ENCODE measurements at regions not wholly inside any gene's neighbourhood (a gene's known extent, or its start where the extent isn't known, plus 50 kb on each side); places are given as distances from the start of the nearest gene placed in this dataset.

- no peak for DNase-seq (ENCODE audit: low spot score)
These were observed 905.7 kb downstream of the LTN1 start for GRCh38 chr21:28086861-28087581.

GRCh38 chr21:28084951-28085350 is 907.7 kb downstream of the LTN1 start:
- Histone ChIP-seq H3K9me3 (ENCODE audit: low read depth) (no peaks in the 10 kb centered on the region), H3K36me3 (no peaks in the 10 kb centered on the region), H3K27me3 (no peaks in the 10 kb centered on the region), H3K4me3 (no peak overlapping the region), H3K4me2 (no peak overlapping the region), H3K27ac (no peak overlapping the region), H3K79me2 (ENCODE audit: low read depth) (no peaks in the 10 kb centered on the region), H2AFZ (replicated peaks) (no peak overlapping the region), H3K9ac (no peak overlapping the region), H3F3A (ENCODE audit: low read depth) (no peaks in the 10 kb centered on the region), H4K20me1 (ENCODE audit: low read depth) (no peaks in the 10 kb centered on the region), H3K4me1 (no peaks in the 10 kb centered on the region)
- H3K36me3 Mint-ChIP-seq, result no peaks in the 10 kb centered on the region
- no peak for DNase-seq (ENCODE audit: low spot score)
- no peaks in the 10 kb centered on the region for H3K27me3 Mint-ChIP-seq (ENCODE audit: insufficient read depth, low read depth)
- H3K4me1 Mint-ChIP-seq, result no peaks in the 10 kb centered on the region
- TF ChIP-seq CTCF (IDR thresholded peaks at IDR 0.05) (no peak), EZH2phosphoT487 (IDR thresholded peaks at IDR 0.05) (no peak), EZH2 (IDR thresholded peaks at IDR 0.05) (no peak)
- no peak overlapping the region for H3K4me3 Mint-ChIP-seq
- H3K9me3 Mint-ChIP-seq, result peaks cover 2% of the 10 kb centered on the region
- H3K27ac Mint-ChIP-seq, result no peak overlapping the region

More at GRCh38 chr21:28086861-28087581, 905.7 kb downstream of the LTN1 start:
- Histone ChIP-seq H4K20me1 (ENCODE audit: low read depth) (no peaks in the 10 kb centered on the region), H3K27me3 (no peaks in the 10 kb centered on the region), H3K36me3 (no peaks in the 10 kb centered on the region), H3K27ac (no peak overlapping the region), H3K4me2 (no peak overlapping the region), H3F3A (ENCODE audit: low read depth) (no peaks in the 10 kb centered on the region), H3K4me3 (no peak overlapping the region), H3K9me3 (ENCODE audit: low read depth) (no peaks in the 10 kb centered on the region), H2AFZ (replicated peaks) (no peak overlapping the region), H3K4me1 (no peaks in the 10 kb centered on the region), H3K79me2 (ENCODE audit: low read depth) (no peaks in the 10 kb centered on the region), H3K9ac (no peak overlapping the region)
- Mint-ChIP-seq H3K9me3 (peaks cover 2% of the 10 kb centered on the region), H3K4me1 (peaks cover 3% of the 10 kb centered on the region), H3K4me3 (no peak overlapping the region), H3K36me3 (no peaks in the 10 kb centered on the region), H3K27ac (no peak overlapping the region), H3K27me3 (ENCODE audit: insufficient read depth, low read depth) (peaks cover 2% of the 10 kb centered on the region)
- no peak for TF ChIP-seq EZH2phosphoT487 (IDR thresholded peaks at IDR 0.05)

- H3K27me3 ChIP-seq, result no peaks in the 10 kb centered on the region
- H3K9ac ChIP-seq, result no peak overlapping the region
- DNase-seq (ENCODE audit: low spot score), result no peak
- Mint-ChIP-seq H3K27me3 (ENCODE audit: insufficient read depth, low read depth) (no peaks in the 10 kb centered on the region), H3K9me3 (peaks cover 2% of the 10 kb centered on the region), H3K4me3 (no peak overlapping the region), H3K27ac (no peak overlapping the region), H3K4me1 (peaks cover 7% of the 10 kb centered on the region), H3K36me3 (no peaks in the 10 kb centered on the region)
- no peak for TF ChIP-seq CTCF (IDR thresholded peaks at IDR 0.05)
- no peak for TF ChIP-seq EZH2phosphoT487 (IDR thresholded peaks at IDR 0.05)
- no peak for TF ChIP-seq EZH2 (IDR thresholded peaks at IDR 0.05)
- no peaks in the 10 kb centered on the region for H3K4me1 ChIP-seq
- no peaks in the 10 kb centered on the region for H3K9me3 ChIP-seq (ENCODE audit: low read depth)
- H3K36me3 ChIP-seq, result no peaks in the 10 kb centered on the region
- H3K79me2 ChIP-seq (ENCODE audit: low read depth), result no peaks in the 10 kb centered on the region
- no peak overlapping the region for H2AFZ ChIP-seq (replicated peaks)
- no peaks in the 10 kb centered on the region for H3F3A ChIP-seq (ENCODE audit: low read depth)
- H3K4me2 ChIP-seq, result no peak overlapping the region
- H4K20me1 ChIP-seq (ENCODE audit: low read depth), result no peaks in the 10 kb centered on the region
- no peak overlapping the region for H3K4me3 ChIP-seq
- no peak overlapping the region for H3K27ac ChIP-seq
These were observed 909.3 kb downstream of the LTN1 start for GRCh38 chr21:28083350-28083749.

- H3K4me1 Mint-ChIP-seq, result peaks cover 7% of the 10 kb centered on the region
- H3K27ac Mint-ChIP-seq, result no peak overlapping the region
- H3K27me3 Mint-ChIP-seq (ENCODE audit: insufficient read depth, low read depth), result peaks cover 2% of the 10 kb centered on the region
- no peak overlapping the region for H3K4me3 Mint-ChIP-seq
- no peaks in the 10 kb centered on the region for H4K20me1 ChIP-seq (ENCODE audit: low read depth)
- no peak for DNase-seq (ENCODE audit: low spot score)
- peaks cover 2% of the 10 kb centered on the region for H3K9me3 Mint-ChIP-seq
- H3F3A ChIP-seq (ENCODE audit: low read depth), result no peaks in the 10 kb centered on the region
- H3K9ac ChIP-seq, result no peak overlapping the region
- no peaks in the 10 kb centered on the region for H3K27me3 ChIP-seq
- no peaks in the 10 kb centered on the region for H3K36me3 Mint-ChIP-seq
- H3K4me1 ChIP-seq, result no peaks in the 10 kb centered on the region
- H3K4me3 ChIP-seq, result no peak overlapping the region
- H3K79me2 ChIP-seq (ENCODE audit: low read depth), result no peaks in the 10 kb centered on the region
- H3K9me3 ChIP-seq (ENCODE audit: low read depth), result no peaks in the 10 kb centered on the region
- no peak overlapping the region for H3K4me2 ChIP-seq
- TF ChIP-seq EZH2 (IDR thresholded peaks at IDR 0.05), result no peak
- no peak for TF ChIP-seq CTCF (IDR thresholded peaks at IDR 0.05)
- TF ChIP-seq EZH2phosphoT487 (IDR thresholded peaks at IDR 0.05), result no peak
- no peaks in the 10 kb centered on the region for H3K36me3 ChIP-seq
- no peak overlapping the region for H2AFZ ChIP-seq (replicated peaks)
- H3K27ac ChIP-seq, result no peak overlapping the region
These were observed 914.6 kb downstream of the LTN1 start for GRCh38 chr21:28078126-28078525.
